ENCODE measurements at regions not wholly inside any gene's neighbourhood (a gene's known extent, or its start where the extent isn't known, plus 50 kb on each side); places are given as distances from the start of the nearest gene placed in this dataset.

GRCh38 chr17:63134867-63135266 lies 168.8 kb downstream of the TANC2 start:
- TF ChIP-seq POLR2AphosphoS5 (IDR thresholded peaks at IDR 0.05; ENCODE audit: low read depth) (no peak), CTCF (conservative IDR thresholded peaks at IDR 0.05; ENCODE audit: low read depth in 2 of 2) (no peak), EZH2 (IDR thresholded peaks at IDR 0.05; ENCODE audit: low read depth, unreplicated experiment) (no peak), REST (IDR thresholded peaks at IDR 0.05; ENCODE audit: unreplicated experiment) (no peak), STAT1 (IDR thresholded peaks at IDR 0.05; ENCODE audit: unreplicated experiment) (no peak), CREB1 (CRISPR knock-in tag; IDR thresholded peaks at IDR 0.05; ENCODE audit: low read depth) (no peak), NANOG (IDR thresholded peaks at IDR 0.05; ENCODE audit: borderline replicate concordance) (no peak), EZH2phosphoT487 (IDR thresholded peaks at IDR 0.05; ENCODE audit: unreplicated experiment) (no peak), ETS1 (IDR thresholded peaks at IDR 0.05) (no peak), JUNB (IDR thresholded peaks at IDR 0.05; ENCODE audit: unreplicated experiment) (no peak), ZNF331 (CRISPR knock-in tag; IDR thresholded peaks at IDR 0.05; ENCODE audit: low read depth) (no peak), ZNF462 (CRISPR knock-in tag; IDR thresholded peaks at IDR 0.05) (no peak)
